ENCODE measurements at regions not wholly inside any gene's neighbourhood (a gene's known extent, or its start where the extent isn't known, plus 50 kb on each side); places are given as distances from the start of the nearest gene placed in this dataset.
"Not testable (repeated sequence)": the region's sequence is repeated elsewhere in the genome, so short reads cannot be mapped to it uniquely, and the experiment has no call there.

DNA sequence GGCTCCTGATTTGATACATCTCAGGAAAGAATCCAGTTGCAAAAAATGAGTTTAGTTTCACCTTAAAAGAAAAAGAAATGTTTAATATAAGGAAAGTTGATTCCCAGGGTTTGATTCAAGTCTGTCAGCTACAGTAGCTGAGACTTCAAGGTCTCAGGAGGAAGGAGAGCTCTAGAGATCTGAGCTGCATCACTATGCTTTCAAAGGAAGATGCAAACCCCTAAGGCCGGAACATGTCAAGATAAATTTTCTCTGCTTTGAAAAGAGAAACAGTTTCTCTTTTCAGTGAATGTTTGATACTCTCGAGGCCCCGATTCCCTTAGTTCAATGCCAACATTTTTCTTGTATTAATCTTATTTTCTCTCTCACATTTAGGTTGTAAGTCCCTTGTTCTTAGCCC, 128.6 kb downstream of the RGPD3 start:
- DNase-seq (ENCODE audit: low read depth): no peak

DNA sequence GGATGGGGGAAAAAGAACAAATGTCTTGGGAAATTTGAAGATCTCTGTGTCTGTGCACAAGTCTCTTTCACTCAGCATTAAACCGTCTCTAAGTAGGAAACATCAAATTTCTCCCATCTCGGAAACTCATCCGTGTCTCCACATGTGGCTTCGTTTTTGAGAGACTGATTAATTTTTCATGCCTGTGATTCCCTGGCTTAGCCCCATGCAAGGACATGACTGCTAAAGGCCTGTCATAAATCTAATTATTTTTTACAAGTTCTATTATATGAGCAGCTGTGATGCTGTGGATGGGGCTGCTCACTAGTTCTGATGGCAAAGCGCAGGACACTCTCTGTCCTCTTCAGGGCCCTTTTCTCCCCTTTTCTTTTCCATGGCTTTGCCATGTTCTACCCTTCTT, 129.1 kb downstream of the RGPD3 start:
- no peak for DNase-seq (ENCODE audit: low read depth)

DNA sequence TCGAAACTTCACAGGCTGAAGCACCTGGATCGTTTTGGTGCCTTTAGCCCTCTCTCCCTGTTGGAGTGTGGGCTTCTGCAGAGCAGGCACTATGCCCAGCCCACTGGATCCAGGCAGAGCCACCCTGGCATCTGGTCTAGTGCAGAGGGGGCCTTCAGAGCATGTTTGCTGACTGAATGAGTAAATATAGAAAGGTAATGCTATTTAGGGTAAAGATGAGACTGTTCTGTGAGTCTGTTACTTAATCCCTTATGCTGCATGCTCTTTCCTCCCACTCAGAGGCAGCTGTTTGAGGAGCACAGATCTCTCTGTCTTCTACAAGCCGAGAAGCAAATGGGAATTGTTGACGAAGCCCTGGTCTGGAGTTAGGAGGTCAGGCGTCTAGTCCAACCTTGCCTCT, 130.2 kb downstream of the RGPD3 start:
- no peak for DNase-seq (ENCODE audit: low read depth)

DNA sequence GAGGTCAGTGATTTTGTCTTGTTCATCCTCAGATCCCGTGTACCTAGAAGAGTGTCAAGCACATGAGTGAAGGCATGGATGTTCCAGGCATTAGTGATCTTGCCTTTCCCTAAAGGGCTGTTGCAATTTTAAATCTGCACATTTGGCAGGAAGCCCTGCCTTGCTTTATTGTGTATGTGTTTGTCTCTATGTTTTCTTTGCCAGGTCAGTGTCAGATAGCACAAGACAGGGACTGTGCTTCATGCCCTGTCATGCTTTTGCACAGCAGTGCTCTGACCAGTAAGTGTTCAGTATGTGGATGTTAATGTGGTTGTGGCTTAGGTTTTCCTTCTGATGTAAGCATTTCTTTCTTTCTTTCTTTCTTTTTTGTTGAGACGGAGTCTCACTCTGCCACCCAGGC, 131.5 kb downstream of the RGPD3 start:
- no peak for DNase-seq (ENCODE audit: low read depth)

DNA sequence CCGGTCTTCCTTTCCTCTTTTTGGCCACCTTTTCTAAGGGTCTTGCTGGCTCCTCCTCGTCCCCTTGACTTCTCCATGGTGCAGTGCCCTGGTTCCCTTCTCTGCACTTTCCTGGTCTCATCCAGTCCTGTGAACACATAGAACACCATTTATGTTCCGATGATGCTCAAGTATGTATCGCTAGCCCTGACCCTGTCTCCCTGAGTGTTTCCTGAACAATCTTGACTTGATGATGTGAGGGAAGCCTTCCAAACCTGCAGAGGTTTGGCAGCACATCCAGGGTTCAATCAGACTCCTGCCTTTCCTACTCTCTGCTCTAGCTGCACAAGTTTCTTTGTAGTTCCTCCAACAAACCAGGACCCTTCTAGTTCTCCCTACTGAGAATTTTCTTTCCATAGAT, 132.1 kb downstream of the RGPD3 start:
- no peak for DNase-seq (ENCODE audit: low read depth)

DNA sequence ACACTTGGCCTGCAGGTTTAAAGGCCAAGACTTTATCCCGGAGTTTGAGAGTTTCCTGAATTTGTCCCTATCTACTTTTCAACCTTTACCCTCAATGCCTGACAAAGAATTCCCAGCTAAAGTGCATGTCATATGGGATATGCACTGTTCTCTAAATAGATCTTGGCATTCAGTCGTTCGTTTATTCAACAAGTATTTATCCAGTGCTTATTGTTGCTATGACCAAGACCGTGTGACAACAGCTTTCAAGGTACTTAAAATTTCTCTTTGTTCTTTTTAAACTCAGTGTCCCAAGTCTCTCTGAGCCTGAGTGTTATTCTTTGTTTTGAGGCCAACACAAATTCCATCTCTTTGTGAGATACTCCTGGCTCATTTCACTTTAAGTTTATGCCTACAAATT, 133.4 kb downstream of the RGPD3 start:
- no peak for DNase-seq (ENCODE audit: low read depth)

DNA sequence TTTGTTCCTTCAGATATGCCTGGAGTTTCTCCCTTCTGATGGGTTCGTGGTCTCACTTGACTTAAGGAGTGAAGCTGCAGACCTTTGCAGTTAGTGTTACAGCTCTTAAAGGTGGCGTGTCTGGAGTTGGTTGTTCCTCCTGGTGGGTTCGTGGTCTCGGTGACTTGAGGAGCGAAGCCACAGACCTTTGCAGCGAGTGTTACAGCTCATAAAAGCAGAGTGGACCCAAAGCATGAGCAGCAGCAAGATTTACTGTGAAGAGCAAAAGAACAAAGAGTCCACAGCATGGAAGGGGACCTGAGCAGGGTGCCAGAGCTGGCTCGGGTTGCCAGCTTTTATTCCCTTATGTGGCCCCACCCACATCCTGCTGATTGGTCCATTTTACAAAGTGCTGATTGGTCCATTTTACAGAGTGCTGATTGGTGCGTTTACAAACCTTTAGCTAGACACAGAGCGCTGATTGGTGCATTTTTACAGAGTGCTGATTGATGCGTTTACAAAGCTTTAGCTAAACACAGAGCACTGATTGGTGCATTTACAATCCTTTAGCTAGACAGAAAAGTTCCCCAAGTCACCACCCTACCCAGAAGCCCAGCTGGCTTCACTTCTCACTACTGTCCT, 134.8 kb downstream of the RGPD3 start:
- DNase-seq (ENCODE audit: low read depth): not testable (repeated sequence)

DNA sequence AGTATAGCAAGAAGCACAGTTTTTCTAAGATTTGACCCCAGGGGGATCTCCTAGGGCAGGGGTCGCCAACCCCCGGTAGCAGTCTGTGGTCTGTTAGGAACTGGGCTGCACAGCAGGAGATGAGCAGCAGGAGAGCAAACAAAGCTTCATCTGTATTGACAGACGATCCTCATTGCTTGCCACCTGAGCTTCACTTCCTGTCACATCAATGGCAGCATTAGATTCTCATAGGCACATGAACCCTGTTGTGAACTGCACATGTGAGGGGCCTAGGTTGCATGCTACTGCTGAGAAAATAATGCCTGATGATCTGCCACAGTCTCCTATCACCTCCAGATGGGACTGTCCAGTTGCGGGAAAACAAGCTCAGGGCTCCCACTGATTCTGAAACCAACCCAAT, 136.2 kb downstream of the RGPD3 start:
- DNase-seq (ENCODE audit: low read depth): no peak

DNA sequence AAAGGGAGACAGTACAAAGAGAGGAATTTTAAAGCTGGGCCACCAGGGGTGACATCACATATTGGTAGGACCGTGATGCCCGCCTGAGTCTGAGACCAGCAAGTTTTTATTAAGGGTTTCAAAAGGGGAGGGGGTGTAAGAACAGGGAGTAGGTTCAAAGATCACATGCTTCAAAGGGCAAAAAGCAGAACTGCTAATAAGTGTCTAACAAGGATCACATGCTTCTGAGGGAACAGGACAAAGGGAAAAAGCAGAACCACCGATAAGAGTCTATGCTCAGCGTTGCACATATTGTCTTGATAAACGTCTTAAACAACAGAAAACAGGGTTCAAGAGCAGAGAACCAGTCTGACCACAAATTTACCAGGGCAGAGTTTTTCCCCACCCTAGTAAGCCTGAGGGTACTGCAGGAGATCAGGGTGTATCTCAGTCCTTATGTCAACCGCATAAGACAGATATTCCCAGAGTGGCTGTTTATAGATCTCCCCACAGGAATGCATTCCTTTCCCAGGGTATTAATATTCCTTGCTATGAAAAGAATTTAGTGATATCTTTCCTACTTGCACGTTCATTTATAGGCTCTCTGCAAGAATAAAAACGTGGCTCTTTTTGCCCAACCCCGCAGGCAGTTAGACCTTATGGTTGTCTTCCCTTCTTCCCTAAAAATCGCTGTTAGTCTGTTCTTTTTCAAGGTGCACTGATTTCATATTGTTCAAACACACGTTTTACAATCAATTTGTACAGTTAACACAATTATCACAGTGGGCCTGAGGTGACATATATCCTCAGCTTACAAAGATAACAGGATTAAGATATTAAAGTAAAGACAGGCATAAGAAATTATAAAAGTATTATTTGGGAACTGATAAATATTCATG, 136.5 kb upstream of the UXS1 start:
- DNase-seq (ENCODE audit: low read depth): not testable (repeated sequence)

DNA sequence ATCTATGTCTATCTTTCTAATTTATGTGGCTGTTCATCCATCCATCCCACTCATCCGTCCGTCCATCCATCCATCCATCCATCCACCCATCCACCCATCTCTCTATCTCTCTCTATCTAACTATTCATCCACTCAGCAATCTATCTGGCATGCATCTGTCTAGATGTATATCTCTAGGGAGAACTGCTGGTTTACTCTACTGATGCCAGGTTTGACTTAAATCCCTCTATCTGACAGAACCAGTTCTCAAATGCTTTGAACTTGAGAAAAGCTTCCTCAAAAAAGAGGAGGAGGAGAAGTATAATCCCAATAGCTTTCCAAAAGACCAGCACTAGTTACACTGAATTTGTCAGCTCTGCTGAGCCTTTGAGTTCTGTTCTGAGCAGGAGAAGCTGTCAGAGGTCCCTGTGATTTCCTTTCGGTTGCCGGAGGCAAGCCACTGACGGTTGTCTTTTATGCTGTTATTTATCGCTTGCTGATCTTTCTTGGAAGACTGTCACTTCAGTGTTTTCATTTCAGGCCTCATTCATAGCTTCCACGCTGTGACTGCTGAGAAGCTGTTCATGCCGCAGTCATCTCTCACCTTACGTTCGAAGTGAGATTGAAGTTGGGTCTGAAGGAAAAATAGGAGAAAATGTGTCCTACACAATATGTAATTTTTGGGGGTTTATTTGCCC, 129.4 kb upstream of the UXS1 start:
- no peak for DNase-seq (ENCODE audit: low read depth)

DNA sequence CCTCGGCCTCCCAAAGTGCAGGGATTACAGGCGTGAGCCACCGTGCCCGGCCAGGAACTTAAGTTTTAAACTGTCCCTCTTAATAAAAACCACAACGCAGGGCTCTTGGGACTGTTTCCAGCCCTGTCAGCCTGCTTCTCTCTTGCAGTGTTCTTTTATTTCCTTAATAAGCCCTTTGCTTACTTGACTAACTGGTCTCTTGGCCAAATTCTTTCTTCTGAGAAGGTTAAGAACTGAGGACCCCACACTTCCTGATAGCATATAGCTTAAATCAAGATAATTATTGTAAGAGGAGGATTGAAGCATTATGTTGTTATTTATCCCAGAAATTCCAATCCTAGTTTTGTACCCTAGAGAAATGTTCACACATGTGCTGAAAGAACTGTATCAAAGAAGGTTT, 128.2 kb upstream of the UXS1 start:
- DNase-seq (ENCODE audit: low read depth): no peak

DNA sequence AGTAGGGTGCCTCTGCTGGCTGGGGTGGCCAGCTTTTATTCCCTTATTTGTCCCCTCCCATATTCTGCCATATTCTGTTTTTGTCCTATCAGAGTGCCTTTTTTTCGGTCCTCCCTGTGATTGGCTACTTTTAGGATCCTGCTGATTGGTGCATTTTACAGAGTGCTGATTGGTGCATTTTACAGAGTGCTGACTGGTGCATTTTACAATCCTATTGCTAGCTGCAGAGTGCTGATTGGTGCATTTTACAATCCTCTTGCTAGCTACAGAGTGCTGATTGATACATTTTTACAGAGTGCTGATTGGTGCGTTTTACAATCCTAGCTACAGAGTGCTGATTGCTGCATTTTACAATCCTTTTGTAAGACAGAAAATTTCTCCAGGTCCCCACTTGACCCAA, 126.3 kb upstream of the UXS1 start:
- not testable (repeated sequence) for DNase-seq (ENCODE audit: low read depth)

DNA sequence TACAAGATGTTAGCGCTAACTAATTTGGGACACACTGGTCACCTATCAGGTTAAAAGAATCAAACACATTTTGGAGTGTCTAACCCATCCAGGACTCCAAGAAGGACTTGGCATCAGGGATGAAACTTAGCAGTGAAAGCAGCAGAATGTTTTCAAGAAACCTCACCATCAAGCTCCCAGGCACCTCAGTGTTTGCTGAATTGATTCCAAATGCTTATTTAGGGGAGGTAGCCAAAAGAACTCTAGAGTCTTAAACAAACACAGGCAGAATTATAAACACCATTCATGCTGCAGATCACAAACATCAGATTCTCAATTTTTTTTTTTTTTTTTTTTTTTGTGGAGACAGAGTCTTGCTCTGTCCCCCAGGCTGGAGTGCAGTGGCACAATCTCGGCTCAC, 122.8 kb upstream of the UXS1 start:
- DNase-seq (ENCODE audit: low read depth): no peak

DNA sequence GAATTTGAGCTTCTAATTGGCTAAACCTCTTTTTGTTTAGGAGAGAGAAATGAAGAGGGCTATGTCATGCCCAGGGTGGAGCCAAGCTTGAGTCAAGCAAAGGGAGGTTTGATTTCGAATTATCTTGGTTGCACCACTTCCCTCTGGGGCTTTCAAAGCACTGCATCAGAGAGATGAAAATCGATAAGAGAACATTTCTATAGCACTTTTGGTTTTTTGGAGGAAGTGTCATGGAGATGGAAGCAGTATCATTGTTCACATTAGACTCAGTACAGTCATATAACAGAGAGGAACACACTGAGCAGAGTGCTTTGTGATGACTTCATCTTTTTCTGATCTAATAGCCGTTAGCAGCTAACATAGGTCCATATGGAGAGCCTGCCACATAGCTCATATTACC, 120.3 kb upstream of the UXS1 start:
- no peak for DNase-seq (ENCODE audit: low read depth)

DNA sequence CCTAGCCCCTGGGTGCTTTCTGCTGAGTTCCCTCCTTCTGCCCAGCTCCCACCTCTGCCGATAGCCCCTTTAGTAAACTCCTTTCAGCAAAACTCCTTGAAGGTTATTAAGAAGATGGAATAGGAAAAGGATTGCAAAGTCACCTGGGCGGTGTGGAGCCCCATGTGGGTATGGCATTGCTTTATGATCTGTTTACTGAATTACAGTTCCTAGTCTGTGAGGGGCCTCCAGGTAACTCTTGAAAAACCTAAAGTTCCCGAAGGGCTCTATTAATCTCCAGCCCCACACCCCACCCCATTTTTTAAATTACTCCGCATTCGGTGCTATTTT, 116.9 kb upstream of the UXS1 start:
- DNase-seq (ENCODE audit: low read depth): no peak

DNA sequence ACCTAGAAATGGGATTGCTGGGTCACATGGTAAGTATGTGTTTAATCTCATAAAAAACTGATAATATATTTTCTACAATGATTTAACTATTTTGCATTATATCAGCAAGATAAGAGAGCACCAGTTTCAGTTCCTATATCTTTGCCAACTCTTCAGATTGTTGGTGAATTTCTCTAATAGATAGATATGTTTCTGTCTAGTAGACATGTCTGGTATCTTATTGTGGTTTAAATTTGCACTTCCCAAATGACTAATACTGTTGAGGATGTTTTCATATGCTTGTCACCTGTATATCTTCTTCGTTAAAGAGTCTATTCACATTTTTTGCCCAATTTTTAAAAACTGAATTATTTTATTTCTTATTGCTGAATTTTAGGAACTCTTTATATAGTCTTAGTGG, 113.8 kb upstream of the UXS1 start:
- DNase-seq (ENCODE audit: low read depth): no peak

DNA sequence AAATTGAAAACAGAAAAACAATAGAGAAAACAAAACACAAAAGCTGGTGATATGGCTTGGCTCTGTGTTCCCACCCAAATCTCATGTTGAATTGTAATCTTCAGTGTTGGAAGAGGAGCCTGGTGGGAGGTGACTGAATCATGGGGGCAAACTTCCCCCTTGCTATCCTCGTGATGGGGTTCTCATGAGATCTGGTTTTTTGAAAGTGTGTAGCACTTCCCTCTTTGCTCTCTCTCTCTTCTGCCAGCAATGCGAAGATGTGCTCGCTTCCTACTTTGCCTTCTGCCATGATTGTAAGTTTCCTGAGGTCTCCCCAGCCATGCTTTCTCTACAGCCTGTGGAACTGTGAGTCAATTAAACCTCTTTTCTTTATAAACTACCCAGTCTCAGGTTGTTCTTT, 112.3 kb upstream of the UXS1 start:
- DNase-seq (ENCODE audit: low read depth): no peak

DNA sequence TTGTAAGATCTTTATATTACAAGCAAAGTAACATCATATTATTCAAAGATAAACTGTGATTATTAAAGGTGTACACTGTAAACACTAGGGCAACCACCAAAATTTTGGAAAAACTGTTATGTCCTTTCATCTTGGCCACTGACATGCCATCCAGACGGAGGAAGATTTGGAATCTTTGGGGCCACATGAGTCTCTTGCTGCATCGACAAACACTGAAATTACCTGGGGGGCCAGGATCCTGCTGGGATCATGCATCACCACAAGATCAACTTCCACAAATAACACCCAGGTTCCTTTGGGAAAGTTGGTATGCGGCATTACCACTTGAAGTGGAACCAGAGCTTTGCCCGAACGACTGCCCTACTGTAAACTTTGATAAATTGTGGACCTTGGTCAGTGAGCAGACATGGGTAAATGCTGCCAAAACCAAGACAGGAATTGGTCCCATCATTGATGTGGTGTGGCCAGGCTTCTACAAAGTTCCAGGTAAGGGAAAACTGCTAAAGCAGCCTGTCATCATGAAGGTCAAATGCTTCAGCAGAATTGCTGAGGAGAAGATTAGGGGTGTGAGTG, 110.6 kb upstream of the UXS1 start:
- no peak for DNase-seq (ENCODE audit: low read depth)

DNA sequence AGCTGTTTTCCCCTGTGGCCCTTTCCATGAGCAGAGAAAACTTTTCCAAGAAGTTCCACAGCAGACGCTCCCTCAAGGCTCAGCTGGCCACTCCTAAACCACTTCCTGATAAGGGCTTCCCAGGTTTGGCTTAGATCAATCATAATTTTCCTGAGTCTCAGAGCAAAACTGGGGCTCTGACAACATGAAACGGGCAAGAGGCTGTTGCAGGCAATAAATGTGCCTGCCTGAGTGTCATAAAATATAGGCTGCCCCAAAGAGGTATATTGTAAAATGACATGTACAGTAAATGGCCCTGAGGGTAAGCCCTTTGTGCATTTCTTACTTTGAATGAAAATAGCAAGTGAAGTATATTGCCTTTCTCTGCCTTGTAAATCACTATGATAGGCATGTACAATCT, 105.6 kb upstream of the UXS1 start:
- DNase-seq (ENCODE audit: low read depth): no peak

DNA sequence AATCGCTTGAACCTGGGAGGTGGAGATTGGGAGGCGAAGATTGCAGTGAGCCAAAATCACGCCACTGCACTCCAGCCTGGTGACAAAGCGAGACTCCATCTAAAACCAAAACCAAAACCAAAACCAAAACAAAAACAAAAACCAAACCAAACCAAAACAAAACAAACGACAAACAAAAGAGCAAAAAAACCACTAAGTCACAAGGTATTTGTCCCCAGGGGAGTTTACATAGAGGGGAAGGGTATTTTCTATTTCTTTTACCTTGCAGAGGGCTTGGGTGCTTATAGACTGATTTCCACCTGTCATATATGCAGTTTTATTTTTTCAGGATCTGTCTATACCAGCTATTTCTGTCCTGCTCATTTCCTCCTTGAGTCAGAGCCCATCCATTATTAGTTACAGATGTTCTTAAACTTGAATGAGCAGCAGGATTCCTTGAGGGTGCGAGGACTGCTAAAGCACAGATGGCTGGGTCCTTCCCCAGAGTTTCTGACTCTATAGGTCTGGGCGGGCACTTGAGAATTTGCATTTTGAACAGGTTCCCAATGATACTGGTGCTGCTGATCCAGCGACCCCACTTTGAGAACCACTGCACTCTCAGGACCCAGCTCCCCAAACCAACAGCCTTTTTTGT, 102.2 kb upstream of the UXS1 start:
- peak; percentile 25 for DNase-seq (ENCODE audit: low read depth)

DNA sequence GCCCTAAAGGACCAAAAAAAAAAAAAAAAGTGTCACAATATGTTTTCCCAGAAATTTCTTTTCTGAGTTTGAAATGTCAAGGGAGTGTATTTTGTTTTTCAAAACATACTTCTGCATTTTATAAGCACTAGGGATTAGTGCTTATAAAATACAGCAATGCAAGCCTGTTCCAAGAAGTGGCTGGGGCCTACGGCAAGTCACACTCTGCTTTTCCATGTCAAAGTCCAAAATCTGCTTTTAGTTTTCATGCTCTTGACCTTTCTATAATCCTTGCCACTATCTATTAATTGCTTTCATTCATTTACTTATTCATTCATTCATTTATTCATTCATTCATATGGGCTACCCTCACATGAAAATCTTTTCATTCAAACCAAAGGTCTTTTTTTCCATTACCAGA, 100.1 kb upstream of the UXS1 start:
- DNase-seq (ENCODE audit: low read depth): no peak

DNA sequence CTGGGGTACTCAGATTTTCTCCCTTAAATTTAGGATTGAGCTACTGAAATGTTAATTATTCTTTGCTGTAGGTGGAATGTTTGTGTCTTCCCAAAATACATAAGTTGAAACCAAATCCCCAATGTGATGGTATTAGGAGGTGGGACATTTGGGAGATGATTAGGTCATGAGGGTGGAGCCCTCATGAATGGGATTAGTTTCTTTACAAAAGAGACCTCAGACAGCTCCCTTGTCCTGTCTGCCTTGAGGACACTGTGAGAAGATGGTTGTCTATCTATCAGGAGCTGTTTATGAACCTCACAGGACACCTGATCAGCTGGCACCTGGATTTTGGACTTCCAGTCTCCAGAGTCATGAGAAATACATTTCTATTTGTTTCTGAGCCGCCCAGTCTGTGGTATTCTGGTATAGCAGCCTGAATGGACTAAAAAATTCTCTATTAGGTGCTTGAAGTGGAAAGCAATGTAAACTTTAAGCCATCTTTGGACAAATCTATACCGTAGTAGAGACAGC, 99.2 kb upstream of the UXS1 start:
- no peak for DNase-seq (ENCODE audit: low read depth)

All from forelimb muscle (tissue), 1 donor.